T1000 (cell line): ENCODE measurements at regions not wholly inside any gene's neighbourhood (a gene's known extent, or its start where the extent isn't known, plus 50 kb on each side); places are given as distances from the start of the nearest gene placed in this dataset.

ENCODE experiments used
- DNase-seq: peaks from one replicate; lab custom pipeline; 2025; ENCODE audit warnings: mixed read lengths; lab: John Stamatoyannopoulos, UW

DNA sequence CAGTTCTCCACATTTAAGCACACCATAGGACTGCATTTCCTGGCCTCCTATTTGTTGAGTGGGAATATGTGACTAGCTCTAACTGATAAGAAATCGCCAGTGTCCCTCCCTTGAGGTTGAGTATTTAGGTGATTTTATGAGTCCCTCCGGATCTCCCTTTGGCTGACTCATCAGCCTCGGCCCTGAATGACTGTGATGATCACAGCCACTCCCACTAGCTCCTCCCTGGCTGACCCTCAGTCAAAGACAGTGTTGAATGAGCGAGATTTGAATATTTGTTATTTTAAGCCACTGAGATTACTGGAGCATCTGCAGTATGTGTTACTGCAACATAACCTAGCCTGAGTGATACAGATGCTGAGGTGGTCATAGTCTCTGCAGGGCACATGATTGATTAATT is 515.3 kb downstream of the EPHB1 start:
- DNase-seq: peak; percentile 53

DNA sequence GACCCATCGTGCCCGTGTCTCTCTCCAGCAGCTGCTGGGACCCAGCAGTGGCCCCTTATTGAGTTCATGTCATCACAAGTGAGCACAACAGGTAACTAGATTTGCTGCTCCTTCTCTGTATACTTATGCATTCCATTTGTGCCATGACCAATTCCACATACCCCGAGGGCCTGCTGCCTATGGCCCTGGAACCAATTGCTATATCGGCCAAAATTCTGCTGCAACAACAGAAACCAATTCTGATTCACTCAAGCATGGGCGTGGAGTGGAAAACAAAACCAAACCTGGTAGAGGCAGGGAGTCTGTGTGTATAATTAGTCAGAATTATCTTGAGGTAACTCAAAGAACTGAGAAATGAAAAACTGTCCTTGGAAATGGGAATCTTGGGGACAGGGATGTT is 516.6 kb downstream of the EPHB1 start:
- DNase-seq: no peak

DNA sequence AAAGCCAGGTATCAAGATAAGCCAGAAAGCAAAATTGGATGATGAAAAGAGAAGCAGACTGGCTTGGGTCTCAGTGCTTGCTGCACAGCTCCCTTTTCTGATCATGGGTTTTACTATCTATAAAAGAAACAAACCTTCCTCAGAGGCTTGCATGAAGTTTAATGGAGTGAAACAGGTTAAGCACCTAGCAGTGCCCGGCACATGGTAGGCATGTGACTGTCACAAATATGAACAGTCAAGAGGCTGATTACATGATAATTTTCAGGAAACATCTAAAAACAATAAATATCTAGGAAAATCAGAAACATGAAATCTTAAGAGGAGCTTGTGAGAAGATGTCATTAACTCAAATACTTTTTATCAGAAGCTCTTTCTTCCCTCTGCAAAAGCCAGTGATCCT is 519.2 kb downstream of the EPHB1 start:
- no peak for DNase-seq

DNA sequence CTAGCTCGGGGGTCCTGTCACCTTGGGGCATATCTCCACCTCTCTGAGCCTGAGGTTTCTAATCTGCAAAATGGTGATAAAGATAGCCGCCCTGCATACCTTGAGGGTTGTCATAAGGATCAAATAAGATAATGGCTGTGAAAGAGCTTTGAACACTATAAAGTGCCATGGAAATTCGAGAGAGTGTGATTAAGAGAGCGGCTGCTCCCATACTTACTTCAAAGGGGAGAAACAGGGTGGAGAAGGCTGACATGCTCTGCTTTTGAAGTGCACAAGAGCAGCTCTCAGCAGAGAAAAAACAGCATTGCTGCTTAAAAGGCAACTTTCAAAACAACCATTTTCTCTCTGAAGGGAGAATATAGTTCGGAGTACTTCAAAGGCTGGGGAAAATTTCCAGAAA is 529.2 kb downstream of the EPHB1 start:
- no peak for DNase-seq

DNA sequence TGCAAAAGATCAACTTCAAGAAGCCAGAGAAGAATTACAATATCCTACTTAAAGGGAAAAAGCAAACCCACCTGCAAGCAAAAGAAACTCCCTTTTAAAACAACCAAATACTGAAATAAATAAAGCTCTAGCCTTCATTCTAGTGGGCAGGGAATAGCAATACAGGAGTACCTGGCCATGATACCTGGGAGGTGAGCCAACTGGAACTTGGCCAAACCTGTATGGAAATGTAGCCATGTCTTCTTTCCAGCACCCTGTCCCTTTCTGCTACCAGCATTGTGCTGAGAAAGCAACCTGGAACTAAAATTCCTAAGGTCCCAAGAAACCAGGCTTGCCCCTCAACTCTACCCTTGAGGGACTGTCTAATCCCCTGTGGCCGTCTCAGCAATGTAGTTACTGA is 530.0 kb downstream of the EPHB1 start:
- DNase-seq: no peak

DNA sequence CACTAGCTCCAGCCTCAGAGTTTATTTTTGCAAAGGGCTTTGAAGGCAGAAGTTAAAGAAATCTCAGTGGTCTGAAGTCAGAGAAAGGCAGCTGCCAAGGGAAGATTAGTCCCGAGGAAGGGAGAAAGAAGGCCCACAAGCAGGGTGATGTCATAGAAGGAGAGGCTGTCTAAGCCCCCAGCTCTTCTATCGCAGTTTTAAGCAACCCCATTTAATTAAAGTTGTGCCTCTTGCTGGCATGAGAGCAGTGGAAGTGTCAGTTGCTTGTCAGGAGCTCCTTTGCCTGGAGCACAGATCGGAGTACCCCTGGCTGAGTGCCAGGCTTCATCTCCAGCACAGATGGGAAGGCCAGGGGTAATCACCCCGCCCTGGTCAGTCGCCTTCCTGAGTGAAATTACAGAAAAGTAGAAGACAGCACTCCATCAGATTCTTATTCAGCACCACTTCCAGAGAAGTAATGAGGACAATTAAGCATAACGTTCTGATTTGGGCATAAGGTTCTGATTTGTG is 530.7 kb downstream of the EPHB1 start:
- no peak for DNase-seq

DNA sequence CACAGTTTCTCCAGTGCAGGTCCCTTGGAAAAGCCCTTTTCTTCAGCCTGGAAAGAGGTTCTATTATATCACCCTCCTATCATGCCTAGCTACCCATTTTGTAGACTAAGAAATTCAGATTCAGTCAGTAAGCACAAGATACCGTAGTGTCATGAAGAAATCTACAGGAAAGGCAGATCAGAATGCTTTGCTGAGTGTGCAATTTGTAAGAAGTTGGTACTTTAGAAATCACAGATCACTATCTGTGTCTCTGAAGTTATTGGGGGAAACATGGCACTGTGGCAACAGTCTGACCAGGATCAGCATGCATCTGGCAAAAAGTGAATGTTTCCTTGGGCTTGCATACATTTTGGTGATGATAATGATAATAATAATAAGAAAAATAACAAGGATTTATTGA is 531.8 kb downstream of the EPHB1 start:
- DNase-seq: no peak

DNA sequence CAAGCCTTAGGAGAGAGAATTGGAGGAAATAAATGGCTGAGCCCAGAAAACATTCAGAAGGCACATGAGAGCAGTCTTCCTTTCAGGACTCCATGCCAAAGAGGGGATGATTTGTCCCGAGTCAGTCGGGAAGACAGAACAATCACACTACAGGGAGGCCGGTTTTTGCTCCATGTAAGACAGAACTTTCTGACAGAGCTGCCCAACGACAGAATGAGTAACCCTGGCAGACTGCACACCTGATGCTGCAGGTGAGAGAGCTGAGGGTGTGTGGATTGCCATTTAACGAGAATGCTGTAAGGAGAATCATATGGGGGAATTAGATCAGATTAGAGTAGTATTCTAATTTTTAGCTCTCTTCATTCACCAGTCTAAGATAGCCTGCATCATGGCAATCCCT is 533.0 kb downstream of the EPHB1 start:
- no peak for DNase-seq

DNA sequence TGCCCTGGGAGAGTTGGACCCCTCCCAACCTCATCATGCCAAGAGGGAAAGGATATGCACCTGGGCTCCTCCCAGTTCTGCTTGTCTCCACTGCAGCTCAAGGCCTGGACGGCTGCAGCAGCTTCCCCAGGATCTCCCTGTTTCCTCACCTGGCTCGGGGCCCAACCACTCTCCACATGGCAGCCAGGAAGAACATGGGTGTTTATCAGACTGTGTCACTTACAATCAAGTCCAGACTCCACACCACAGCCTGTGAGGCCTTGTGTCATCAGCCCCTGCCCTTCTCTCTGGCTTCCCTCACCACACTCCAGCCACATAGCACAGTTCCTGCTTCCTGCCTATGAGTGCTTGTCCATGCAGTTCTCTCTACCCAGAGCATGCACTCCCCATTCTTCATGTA is 534.4 kb downstream of the EPHB1 start:
- no peak for DNase-seq

DNA sequence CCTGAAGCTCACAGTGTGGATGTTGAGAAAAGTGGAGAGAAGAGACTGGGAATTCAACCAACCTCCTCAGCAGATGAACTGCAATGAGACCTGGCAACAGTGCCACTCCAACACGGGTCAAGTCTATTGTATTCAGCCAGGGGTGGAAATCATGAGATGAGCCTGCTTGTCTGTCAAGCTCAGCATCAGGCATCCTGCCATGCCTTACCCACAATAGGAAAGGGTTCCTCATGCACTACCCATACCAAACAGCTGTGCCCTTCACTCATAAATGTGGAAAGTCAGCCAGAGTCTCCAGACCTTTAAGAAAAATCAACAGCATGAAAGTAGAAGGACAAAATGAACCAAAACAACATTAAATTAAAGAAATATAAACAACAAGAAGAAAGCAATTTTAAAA is 542.1 kb downstream of the EPHB1 start:
- DNase-seq: no peak

DNA sequence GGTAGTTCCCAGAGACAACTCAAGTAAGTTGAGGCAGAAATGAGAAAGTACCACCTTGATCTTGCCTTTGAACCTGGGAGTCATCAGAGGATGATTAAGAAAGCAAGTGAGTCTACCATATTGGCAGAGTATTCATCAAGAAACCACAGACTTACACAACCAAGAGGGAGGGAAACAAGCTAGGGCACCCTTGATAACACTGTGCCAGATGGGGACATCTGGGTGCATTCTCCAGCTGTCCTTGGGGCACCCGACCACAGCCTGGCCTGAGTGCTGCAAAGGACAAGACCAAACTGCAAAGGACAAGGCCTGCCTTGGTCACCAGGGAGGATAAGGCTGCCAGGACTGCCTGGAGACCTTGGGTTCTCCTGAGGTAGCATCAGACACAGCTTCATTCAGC is 553.6 kb downstream of the EPHB1 start:
- no peak for DNase-seq

DNA sequence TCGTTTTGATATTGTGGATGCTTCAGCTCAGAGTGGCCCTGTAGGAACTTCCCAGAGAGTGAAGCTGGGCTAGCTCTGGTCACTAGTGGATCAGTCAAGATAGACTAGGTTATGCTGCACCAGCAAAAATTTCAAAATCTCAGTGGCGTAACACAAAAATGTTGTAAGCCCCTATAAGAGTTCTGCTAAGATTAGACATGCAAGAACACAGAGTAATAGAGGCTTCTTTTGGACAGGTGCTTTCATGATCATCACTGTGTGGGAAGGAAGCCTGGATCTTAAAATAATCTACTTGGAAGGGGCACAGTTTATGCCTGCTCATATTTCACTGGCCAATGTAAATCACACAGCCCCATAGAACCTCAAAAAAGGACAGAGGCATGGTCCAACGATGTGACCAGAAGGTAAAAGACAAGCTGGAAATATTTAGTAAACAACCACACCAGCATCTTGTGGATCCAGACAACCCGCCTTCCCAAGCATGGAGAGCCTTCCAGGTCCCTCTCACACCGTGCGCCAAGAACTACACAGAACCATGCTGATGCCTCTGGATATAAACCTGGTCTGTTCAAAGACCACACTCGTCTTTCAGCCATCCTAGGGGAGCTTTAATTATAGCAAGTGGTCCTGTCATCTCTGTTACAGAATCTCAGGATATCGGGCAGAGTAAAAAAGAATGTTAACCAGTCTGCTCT is 554.3 kb downstream of the EPHB1 start:
- no peak for DNase-seq

DNA sequence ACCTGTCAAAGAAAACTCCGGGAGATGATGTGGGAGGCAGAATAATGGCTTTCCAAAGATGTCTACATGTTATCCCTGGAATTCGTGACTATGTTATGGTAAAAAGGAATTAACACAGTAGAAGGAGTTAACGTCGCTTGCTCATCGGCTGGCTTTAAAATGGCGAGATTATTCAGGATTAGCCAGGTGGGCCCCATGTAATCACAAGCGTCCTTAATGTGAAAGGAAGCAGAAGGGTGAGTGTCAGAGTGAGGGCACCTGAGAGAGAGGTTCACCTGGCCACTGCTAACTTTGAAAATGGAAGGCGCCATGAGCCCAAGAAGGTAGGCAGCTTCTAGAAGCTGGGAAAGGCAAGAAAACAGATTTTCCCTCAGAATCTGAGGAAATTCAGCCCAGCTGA is 557.2 kb downstream of the EPHB1 start:
- DNase-seq: no peak

DNA sequence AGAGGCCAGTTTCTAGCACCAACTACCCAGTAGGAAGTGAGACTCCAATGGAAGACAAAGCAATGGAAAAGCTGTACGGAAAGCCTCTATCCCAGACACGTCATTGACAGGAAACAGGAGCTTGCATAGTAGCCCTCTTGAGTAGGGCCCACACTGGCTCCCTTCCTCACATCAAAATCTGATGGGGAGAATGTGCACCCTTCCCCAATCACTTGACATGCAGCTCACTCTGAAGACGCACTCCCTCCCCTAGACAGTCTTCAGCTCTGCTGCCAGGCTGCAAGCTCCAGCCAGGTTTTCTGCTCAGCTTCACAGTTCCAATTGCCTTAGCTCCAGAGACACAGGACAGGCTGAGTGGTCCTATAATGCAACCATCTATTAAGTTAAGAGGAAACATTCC is 567.8 kb downstream of the EPHB1 start:
- DNase-seq: no peak

DNA sequence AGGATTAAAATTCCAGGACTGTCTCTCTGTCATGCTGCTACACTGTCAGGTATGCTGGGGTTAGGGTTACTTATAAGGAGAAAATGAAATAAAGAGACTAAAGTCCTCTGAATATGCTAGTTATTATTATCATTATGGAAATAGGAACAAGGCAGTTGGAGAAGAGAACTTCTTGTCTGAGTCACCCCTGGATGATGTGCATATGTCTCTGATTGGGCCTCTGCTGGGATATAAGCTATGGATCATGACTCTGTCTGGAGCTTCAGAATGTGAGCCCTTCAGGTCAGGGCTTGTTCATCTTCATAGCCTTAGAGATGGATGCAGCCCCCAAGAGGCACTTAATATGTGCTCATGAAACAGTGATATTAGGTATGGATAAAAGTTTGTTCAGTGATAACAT is 569.6 kb downstream of the EPHB1 start:
- DNase-seq: no peak

DNA sequence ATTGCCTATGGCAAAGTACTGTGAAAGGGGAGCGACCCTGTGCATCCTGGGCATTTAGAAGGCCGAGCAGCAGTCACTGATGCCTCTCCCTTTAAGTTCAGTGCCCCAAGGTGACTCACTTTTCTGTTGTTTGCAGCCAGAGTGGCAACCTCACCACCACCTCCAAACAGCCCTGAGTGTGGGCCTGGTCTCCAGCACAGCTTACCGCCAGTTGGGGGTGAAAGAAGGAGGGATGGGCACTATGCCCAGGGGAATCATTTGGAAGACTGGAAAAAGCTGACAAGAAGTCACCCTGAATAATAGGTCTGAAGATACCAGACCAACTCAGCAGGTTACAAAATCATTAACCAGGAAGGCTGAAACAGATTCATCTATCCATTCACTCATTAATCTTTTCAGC is 571.8 kb downstream of the EPHB1 start:
- no peak for DNase-seq

DNA sequence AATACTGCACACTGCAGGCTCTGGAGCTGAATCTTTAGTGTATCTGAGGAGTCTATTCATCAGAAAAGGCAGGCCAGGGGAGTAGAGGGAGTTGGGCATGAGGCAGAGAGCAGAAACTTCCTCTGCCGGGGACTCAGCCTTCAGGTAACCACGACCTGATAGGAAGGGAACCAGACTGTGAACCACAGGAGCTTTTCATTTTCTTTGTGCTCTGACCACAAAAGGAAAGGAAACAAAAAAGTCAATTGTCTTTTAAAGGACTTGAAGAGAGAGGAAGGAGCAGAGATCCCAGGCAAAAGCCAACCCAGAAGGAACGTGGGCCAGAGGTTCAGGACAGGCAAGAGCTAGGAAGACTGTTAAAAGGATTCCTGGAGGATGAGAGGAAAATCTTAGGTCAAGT is 573.3 kb downstream of the EPHB1 start:
- DNase-seq: no peak

DNA sequence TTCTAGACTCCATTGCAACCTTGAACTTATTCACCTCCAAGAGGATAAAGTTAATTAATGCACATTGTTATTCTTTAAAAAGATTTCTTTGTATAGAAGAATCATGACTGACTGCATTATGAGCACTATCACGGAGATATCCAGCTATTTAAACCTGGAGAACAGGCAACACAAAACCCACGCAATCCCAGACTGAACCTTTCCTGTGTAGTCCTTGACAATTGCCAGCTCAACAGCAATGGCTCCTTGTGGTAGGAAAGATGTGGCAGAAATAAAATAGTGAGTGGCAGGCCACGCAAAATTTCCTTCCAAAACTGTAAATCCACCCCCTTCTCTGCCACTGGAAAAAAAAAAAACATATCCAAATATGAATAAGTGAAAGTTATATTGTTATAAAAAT is 573.7 kb downstream of the EPHB1 start:
- DNase-seq: no peak

DNA sequence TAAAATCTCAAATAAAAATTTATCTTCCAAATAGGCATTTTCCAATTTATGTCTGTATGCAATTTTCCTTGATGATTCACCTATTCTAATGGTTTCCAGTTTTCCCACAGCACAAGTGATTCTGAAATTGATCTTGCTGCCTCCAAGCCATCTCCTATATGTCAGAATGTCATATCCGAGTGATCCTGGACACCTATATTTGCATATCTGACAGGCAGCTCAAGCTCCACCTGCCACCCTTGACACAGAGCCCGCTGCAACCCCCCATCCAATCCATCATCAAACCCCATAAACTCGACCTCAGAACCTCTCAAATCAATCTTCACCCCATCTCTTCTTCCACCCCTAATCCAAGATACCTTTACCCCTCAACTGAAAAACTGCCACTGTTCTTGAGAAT is 579.5 kb downstream of the EPHB1 start:
- DNase-seq: no peak

DNA sequence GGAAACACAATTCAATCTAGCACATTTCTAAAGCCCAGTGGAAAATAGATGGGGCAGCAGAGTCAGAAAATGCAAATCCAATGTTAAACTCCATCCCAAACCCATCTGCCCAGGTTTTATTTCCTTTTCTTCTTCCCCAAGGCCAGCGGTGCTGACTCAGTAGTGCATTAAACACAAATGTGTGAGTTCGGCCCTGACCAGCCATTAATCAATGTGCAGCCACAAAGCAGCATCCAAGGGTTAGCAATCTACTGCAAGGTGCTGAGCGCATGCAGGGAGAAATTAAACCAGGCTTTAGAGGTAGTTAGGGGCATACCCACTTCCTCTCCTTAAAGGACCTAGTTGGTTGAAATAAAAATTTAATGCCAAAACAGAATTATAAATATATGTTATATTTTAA is 583.3 kb upstream of the PPP2R3A start:
- no peak for DNase-seq

DNA sequence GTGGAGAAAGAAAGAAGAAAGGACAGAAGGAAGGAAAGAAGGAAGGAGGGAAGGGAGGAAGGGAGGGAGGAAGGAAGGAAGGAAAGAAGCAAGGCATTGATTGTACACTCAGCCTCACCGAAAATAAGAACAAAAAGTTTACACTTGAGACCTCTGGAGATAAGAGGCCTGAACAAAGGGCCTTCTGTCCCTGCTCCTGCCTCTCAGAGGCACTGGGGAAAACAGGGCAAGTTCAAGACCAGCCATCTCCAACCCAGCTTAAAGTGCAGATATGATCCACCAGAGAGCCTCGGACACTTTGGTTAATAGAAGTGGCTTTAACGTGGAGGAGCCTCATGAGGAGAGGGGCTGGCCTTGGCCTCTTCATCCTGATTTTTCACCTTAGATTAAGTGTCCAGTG is 582.9 kb upstream of the PPP2R3A start:
- no peak for DNase-seq

DNA sequence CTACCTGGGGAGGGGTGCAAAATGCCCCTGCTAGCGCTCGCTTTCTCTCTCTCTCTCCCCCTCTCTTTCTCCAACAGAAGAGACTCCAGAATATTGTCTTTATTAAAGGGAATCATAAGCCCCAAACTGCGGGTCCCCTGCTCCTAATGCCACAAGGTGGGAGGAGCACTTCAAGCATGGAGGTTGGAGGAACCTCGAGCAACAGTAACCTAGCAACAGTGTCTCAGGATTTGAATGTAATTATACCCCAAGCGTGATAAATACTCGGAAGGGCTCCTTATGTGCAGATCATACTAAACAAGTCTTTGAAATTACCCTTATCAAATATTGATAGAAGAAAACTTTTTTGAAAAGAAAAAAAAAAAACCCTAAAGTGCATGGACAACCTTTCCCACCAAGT is 582.2 kb upstream of the PPP2R3A start:
- no peak for DNase-seq

DNA sequence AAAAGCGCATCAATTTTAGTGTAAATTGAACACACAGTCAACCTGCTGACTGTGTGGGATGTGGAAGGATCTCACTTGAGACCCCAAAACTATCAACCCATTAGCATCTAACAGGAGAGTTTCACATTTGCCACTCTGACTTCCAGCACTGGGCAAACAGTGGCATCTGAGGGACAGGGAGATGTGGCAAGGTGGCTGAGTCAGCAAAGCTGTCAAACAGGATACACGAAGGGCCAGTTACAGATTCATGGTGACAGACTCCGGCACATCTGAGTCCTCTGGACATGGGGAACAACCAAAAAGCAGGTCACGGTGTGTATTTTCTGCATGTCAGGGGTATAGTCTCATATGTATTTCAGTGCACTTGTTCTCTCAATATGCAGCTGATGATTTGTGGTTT is 573.4 kb upstream of the PPP2R3A start:
- DNase-seq: no peak

DNA sequence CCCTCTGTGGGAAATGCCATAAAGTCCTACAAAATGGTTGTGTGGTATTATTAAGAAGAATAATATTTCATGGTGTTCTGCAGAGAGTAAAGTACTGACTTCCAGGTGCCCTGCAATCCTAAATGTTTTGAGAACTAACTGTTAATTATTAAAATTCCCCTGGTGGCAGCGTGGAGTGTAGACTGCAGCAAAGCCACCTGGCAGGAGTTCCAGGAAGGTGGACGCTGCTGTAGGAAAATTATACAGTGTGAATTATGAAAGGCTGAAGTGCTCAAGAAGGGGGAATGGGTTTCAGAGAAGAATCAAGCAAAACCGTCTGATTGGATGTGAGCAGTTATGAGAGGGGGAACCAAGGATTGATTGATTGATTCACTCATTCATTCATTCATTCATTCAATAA is 572.4 kb upstream of the PPP2R3A start:
- no peak for DNase-seq
